NCI-H524 (cell line): ENCODE measurements at regions not wholly inside any gene's neighbourhood (a gene's known extent, or its start where the extent isn't known, plus 50 kb on each side); places are given as distances from the start of the nearest gene placed in this dataset.
"Not testable (repeated sequence)": the region's sequence is repeated elsewhere in the genome, so short reads cannot be mapped to it uniquely, and the experiment has no call there.

Experiments
- DNase-seq, 2 experiments: peaks; one replicate each; lab custom pipeline; 2025; lab: John Stamatoyannopoulos, UW

DNA sequence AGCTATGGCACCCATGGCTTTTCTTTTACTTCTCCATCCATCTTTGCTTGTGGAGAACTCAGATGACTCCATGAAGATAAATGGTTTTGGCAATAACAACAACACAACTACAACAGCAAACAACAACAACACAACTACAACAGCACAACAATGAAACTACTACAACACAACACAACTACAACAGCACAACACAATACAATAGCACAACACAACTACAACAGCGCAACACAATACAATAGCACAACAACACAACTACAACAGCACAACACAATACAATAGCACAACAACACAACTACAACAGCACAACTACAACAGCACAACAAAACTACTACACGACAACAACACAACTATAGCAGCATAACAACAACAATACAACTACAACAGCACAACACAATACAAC is 569.4 kb downstream of the TOX3 start:
- not testable (repeated sequence) for DNase-seq

DNA sequence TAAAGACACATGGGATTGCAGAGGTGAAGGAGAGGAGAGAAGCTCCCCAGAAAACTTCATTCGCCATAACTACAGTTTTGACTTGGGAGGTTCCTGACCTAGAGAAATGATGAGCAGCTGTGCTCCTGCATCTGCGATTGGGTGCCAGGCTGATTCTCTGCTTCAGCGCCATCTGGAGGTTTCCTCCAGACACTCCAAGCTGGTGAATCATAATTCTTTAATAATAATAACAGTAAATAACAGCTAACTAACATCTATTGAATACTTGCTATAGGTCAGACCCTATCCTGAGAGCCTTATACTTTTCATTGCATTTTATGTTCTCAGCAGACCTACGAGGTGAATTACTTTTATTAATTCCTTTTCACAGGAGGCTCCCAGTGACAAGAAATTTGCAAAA is 575.8 kb downstream of the TOX3 start:
- peak; percentile 17 to 52 for DNase-seq

DNA sequence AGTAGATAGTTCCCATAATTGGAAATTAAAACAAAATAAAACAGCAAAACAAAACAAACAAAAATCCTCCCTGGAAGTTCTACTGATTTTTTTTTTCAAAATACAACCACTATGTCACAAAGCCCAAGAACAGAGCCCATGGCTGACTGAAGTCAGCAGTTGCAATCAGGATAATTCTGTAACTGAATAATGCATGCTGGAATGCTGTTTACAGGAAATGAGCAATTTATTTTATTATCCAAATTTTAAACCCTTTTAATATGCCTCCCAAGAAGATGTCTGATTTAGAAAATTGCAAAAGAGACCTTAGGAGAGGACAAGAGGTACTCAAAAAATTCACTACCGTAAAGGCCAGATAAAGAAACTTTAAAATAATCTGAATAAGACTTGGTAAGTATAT is 578.2 kb downstream of the TOX3 start:
- DNase-seq = no peak

DNA sequence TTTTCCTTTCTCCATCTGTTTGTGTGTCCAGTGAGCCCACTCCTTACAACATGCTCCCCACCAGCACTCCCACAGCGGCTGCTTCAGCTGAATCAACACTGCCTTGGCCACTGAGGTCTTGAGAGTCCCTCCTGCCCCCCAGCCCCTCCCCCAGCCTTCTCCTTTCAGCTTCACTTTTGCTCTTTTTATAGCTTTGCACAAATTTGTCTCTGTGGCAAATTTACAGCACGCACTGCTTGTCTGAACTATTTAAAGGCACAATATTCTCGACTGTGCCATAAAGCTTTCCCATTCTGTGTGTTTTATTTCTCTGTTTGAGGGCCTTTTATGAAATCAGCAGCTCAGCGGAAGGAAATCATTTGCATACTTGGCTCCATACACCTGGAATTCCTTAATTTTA is 579.3 kb downstream of the TOX3 start:
- no peak for DNase-seq

DNA sequence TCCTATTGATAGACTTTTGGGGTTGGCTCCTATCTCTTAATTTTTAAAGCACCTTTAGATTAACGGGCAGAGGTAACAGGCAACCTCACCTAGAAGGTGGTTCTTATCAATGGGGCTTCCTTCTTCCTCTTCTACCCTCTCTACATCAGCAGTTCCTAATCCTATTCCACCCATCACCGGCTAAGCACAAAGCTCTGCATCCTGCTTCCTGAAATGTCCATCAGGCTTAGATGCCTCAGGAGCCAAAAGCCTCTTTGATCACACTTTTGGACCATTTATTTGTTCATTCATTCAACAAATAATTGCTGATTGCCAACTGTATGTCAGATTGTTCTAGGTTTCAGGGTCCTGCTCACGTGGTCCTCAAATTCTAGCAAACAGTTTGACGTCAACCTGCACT is 586.0 kb downstream of the TOX3 start:
- DNase-seq = no peak

DNA sequence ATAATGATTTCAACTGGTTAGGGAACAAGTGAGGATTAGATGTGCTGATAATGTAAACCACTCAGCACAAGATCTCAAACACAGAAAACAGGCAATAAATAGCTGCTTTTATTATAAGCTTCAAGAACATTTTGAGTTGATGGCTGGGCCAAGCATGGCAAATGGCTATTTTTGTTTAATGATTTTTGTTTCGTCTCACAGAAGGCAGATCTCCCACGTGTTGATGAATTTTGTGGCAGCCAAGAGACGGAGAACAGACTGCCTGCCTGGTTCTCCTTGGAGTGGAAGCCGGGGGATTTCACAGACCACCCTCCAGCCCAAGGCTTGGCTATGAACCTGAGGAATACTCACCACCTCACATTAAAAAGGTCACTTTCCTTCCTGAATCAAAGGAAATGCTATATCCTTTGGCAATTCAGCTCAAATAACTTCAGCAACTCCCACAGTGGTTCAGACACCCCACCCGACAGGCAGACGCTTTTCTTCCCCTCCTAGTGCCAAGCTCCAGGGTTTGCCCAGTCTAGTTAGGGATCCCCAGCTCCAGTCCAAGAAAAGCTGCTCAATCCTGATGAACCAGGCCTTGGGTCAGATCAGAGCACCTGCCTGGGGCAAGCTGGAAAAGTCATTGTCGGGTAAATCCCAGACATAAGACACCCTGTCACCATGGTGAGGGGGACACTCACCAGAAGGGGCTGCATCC is 593.5 kb downstream of the TOX3 start:
- no peak for DNase-seq

DNA sequence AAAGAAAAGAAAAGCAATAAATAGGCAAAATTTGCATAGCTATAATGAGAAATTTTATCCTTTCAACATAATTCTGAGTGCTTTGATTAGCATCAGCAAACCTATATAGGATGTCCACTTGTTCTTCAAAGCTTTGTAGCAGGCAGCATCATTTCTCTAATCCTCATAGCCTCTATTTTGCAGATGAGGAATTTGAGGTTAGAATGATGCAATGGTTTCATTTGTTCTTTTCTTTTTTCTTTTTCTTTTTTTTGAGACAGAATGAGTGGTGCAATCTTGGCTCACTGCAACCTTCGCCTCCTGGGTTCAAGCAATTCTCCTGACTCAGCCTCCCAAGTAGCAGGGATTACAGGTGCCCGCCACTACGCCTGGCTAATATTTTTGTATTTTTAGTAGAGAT is 594.4 kb downstream of the TOX3 start:
- no peak for DNase-seq

DNA sequence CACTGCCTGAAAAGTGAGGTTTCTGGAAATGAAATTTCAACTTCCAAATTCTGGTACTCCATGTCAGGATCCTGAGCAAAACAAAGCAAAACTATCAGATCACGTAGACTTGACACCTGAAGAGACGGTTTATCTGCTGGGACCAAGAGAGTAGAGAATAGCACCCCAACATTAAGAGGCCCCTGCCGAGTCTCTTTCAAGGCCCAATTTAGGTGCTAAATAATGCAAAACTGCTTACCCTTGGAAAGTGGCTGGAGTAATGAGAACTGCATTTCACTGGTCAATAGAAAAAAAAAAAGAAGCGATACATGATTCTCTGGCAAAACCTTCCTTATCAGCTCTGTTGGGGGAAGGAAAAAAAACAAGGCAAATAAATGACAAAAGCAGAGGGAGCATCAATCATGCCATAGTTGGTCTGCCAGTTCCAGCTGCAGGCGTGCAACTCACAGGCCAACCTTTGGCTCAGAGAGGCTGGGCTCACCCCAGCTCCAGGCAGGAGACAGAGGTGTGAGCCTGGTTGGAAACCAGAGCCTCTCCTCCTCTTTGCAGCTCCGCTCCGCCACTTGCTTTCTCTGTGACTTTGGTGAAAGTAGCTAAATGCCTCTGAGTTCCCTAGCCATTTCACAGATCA is 595.2 kb downstream of the TOX3 start:
- no peak for DNase-seq

DNA sequence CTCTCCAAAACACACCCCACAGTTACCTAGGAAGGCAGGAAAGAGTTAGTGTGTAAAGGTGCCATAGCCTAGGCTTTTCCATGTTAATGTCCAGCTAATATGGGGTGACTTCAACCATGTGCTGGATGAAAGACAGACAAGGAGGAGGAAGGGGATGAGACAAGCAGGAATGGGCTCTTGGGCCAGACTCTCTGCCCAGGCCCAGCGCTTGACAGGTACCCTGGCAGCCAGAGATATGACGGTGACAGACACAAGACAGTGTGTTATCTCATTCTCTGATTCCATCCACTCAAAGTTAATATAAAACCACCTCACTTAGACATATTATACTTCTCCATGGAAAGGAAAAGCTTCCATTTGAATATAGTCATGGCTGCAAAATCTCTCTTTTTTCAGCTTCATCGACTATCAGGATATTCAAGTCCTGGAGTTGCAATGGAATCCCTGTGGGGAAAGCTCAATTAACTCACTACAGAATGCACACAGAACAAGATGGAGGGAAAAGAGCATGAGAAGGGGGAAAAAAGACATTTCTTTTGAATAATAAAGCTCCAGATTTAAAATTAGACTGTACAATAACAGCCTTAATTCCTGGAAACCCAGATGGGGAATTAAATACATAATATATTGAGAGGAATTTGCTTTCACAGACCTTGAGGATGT is 596.7 kb downstream of the TOX3 start:
- DNase-seq = no peak

DNA sequence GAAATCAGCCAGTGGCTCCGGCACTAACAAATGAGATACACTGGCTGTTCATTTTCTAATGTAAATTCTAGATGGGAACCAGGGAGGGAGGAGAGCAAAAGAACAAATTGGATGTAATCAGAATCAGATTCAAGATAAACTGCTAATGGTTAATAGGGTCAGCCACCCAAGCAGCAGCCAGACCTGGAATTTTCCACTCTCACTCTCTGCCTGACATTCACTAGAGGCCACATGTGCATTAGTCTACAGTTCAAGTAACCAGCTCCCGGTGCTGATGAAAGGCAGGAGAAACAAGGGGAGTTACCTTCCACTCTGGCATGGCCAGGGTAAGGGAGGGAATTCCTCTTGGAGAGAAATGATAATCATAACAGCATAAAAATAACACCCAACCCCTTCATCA is 597.7 kb downstream of the TOX3 start:
- DNase-seq = no peak

DNA sequence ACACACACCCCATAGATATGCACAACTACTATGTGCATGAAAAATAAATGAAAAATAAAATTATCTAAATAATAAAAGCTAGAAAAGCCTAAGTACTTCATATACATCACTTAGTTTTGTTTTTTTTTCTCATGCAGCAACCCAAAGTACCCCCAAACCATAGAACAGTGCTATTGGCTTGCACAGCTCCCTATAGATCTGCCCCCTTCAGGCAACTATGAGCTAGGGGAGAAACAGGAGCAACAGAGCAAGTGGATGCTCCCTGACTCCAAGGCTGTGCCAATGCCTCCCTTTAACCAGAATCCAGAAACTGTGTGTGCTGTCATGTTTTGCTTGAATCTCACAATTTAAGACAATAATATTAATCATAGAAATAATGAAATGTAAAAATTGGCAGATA is 605.5 kb downstream of the TOX3 start:
- DNase-seq = no peak

DNA sequence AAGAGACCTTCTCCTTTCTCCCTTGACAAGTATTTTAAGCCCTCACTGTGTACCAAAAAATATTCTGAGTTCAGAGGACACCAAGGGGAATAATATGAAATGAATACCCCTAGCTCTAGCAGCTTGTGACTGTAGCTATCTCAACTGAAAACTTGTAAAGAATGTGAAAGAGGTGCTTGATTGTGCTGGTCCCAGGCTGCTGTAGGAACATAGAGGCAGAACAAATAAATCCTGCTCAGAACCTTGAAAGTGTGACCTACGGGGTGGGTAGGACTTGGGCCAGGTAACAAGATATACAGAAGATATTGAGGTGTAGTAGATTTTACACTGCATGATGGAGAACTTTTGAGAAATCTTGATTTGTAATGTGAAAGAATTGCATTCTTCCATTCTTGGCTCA is 606.8 kb downstream of the TOX3 start:
- no peak for DNase-seq

DNA sequence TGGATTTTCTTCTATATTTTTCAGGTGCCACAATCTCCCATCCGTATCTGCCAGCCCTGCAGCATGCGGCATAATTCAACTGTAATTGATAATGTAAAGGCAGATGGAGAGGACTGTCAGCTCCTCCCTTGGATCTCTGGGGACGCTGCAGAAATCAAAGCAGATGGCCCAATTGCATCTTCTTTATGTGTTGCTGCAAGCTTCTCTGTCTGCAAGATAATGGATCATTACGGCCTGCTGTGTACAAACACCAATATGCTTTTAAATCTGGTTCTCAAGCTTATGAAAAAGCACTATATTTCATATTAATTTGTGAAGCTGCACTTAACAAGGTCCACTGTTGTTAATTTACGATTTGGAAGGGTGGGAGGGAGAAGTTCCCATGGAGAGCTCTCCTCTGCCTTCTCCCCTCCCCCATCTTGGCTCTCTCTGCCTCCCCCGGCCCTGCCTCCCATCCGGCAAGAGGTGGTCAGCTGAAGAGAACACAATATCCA is 607.5 kb downstream of the TOX3 start:
- peak; percentile 64 to 91 for DNase-seq

DNA sequence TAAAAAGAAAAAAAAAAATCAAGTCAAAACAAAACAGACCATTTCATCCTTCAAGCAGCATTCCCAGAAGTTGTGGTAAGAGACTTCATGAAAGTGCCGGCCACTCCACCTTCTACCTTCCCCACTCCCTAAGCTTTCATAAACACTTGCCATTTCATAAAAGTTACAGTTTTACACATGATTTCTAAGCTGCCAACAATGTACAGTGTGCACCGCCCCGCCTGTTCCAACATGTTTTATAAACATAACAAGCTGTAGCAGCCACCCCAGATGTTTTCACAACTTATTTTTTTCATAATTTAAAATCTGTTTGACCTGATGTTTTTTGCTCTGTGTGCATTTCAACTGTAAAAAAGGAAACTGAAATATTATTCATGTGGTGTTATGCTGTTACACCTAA is 608.1 kb downstream of the TOX3 start:
- no peak for DNase-seq

DNA sequence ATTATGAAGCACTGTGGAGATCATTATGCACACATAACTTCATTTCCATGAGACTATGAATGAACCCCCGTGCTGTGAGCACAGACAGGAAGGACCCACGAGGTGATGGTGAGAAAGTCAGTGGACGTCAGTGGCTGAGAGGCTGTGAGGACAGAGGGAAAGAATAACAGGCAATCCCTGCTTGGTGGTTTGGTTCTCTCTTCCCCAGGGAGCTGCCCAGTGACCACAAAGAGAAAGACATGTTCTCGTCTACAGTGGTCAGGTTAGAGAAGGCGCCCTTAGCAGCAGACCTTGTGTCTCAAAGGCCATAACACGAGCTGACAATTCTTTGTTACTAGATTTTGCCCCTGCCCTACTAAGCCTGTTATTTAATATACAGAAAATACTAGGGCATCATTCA is 609.2 kb downstream of the TOX3 start:
- DNase-seq = no peak

DNA sequence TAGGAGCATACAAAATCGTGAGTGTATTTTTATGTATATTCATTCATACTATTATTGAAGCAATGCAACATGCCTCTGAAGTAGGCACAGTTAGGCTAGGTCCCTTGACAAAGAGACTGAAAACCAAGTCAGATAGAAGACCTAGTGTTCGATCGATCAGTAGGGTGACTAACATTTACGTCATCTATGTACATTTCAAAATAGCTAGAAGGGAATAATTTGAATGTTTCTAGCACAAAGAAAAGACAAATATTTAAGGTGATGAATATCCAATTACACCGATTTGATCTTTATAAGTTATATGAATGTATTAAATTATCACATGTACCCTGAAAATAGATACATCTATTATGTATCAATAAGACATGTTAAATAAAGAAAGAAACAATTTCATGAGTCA is 610.1 kb downstream of the TOX3 start:
- no peak for DNase-seq

DNA sequence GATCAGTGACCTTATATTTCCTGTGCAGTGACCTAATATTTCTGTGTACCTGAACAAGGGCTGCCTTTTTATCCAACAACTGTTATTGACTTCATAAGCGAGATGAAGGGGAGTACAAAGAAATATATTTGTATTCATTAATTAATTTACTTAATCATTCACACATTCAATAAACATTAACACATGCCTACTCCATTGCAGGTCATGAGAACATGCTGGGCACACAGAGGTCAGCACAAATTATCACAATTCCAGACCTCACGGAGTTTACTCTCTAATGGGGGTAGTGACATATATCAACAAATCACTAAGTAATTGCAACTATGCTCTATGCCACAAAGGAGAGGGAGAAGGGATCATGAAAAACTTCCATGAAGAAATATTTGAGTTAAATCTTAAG is 614.6 kb downstream of the TOX3 start:
- no peak for DNase-seq

DNA sequence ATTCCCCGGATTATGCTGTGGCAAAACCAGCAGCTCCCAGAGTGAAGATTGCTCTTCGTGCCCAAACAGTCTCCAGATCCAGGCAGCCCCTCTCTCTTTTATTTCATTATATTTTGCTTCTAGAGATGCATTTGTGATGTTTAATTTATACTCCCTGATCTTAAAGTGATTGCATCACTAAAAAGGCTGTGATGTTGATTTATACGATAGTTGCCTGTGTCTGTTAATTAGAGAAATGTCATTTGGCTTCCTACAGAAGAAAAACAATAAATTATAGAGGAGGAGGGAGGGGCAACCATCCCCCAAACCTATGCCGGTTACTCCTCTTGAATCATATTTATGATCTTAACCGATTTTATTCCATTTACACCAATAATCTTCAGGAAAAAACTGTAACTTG is 615.3 kb downstream of the TOX3 start:
- DNase-seq = no peak

DNA sequence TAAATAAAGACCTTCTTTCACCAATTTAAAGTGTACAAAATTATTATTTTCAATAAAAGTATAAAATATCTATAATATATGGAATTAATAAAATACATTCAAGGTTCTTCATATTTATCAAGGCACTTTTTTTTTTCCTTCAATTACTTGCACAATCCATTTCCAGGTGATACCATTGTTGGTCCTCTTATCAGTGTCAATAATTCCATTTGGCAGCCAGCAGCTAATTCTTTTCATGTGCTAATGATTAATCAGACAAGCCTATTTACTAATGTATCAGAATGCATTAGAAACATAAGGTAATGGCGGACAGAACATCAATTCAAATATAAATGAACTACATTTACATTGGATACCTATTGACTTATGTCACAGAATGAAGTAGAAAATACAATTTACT is 622.2 kb downstream of the TOX3 start:
- DNase-seq = no peak

DNA sequence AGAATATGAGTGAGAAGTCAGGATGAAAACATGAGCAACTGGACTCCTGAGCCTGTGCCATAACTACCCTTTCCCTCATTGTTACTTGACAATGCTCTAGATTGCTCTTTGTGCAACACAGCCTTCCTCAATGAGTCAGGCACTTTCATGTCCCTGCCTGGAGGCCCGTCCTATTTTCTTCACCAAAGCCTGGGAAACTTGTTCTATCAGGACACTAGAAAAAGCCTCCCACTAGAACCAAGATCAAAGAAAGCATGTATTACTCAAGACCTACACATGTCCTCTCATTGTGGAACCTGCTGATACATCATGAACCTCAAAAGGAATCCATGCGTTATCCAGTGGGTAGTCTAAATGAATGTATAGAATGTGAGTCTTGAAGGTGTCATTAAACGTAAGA is 624.5 kb downstream of the TOX3 start:
- DNase-seq = no peak

DNA sequence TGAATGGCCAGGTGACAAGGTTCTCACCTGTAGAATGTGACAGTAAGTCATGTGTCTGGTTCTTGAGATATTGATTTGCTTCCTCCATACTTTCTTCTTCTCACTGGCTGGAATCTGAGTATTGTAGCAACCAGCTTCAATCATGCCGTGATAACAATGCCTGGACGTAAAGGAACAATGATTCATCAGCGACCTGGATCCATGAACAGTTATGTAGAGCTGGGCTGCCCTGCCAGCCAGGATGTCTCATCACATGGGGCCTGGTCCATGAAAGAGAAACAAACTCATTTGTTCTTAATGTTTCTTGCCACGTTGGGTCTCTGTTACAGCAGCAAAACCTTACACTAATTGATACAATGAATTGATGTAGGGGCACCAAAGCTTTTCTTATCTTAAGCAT is 627.2 kb downstream of the TOX3 start:
- DNase-seq = no peak

DNA sequence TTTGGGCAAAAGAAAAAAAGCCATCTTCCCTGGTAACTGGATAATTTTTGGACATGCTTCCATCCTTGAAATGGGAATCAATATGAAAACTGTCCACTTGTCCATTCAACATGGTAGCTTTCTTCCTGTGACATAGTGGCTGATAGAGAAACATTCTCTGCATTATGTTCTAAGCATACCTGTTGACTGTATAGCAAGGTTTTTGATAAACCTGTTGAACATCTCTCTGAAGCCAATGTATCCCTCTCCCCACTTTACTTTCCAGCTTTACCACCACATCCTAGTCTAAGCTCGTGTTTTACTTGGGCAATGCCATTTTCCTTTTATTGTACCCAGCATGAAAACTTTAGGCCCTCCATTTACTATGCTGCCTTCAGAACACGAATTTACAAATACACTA is 630.1 kb downstream of the TOX3 start:
- DNase-seq = no peak

DNA sequence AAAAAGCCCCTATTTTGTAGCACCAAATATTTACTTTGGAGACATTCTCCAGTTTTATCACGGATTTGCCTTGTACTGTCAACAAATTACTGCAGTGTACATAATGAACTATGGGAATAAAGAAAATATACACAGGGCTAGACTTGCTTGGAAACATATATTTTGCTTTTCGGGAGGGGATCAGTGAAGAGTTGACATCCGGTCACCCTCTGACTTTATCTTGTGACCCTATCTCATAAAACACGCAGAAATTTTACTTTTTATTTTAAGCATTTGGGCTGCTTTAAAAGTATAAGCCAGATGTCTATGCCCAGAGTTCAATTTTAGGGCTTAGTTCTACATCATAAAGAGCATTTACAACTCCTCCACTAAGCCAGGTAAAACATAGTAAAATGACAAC is 630.7 kb downstream of the TOX3 start:
- DNase-seq = no peak

DNA sequence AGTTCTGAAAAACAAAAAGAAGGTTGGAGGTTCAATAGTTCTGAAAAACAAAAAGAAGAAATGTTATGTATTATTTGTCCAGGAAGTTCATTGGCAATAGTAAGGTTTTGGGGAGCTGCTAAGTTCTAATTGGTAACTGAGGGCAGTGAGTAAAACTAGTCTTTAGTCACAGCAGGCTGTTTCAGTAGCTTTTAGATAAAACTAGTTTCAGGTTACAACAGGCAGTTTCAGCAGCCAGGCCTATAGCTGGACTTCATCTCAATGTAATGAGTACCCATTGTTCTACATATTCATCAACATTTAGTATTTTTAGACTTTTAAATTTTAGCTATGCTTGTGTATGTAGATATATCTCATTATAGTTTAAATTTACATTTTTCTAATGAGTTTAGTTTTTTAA is 639.3 kb downstream of the TOX3 start:
- DNase-seq = no peak
